ENCODE measurements at regions not wholly inside any gene's neighbourhood (a gene's known extent, or its start where the extent isn't known, plus 50 kb on each side); places are given as distances from the start of the nearest gene placed in this dataset.

DNA sequence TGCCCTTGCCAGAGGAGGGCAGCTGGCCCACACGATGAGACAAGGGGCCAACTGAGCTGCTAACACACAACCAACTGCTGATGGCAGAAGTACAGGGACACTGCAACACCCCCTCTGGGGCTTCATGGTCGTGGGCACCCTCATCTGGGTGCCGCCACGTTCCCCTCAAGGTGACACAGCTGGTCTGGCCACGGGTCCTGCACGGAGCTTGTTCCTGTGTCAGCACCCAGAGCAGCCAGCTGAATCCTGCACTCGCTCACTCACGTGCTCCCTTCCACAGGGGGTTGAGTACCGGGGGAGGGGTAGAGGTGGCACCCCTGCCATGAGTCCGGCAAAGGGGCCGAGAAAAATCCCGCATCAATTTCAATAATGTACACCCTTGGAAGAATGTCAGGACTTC lies 1319.1 kb downstream of the REEP3 start:
- intact Hi-C loops (cut with DNase I, micrococcal nuclease): no loop called here
- no peaks in the 10 kb centered on the region for H3K36me3 ChIP-seq (ENCODE audit: low read depth)

DNA sequence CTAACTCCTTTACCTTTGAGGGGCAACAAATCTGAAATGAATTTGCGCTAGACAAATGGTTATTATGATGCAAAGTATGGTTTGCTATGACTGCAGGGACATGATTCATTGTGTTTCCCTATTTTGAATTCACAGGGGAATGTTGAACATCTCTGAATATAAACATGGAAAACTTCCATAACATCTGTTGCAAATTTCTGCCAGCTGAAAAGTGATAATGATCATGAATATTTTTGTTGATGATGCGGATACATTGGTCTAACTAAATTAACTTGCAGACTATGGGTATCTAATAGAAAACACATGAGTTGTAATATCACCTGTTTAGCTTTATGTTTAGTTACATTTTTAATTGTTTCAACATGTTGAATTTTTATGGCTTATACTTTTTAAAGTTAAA lies 1325.5 kb downstream of the REEP3 start:
- H3K36me3 ChIP-seq (ENCODE audit: low read depth): no peaks in the 10 kb centered on the region

More for the DNA sequence above, 1319.1 kb downstream of the REEP3 start:
- no peaks in the 10 kb centered on the region for H3K4me1 ChIP-seq (ENCODE audit: low read depth)
- no peaks in the 10 kb centered on the region for H3K9me3 ChIP-seq
- peak in 1 of 3 donors; percentile 25 for DNase-seq
- no peak overlapping the region for H3K4me3 ChIP-seq
- TF ChIP-seq, protein P1, sequence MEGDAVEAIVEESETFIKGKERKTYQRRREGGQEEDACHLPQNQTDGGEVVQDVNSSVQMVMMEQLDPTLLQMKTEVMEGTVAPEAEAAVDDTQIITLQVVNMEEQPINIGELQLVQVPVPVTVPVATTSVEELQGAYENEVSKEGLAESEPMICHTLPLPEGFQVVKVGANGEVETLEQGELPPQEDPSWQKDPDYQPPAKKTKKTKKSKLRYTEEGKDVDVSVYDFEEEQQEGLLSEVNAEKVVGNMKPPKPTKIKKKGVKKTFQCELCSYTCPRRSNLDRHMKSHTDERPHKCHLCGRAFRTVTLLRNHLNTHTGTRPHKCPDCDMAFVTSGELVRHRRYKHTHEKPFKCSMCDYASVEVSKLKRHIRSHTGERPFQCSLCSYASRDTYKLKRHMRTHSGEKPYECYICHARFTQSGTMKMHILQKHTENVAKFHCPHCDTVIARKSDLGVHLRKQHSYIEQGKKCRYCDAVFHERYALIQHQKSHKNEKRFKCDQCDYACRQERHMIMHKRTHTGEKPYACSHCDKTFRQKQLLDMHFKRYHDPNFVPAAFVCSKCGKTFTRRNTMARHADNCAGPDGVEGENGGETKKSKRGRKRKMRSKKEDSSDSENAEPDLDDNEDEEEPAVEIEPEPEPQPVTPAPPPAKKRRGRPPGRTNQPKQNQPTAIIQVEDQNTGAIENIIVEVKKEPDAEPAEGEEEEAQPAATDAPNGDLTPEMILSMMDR (IDR thresholded peaks at IDR 0.05): no peak
- ATAC-seq: no peak

DNA sequence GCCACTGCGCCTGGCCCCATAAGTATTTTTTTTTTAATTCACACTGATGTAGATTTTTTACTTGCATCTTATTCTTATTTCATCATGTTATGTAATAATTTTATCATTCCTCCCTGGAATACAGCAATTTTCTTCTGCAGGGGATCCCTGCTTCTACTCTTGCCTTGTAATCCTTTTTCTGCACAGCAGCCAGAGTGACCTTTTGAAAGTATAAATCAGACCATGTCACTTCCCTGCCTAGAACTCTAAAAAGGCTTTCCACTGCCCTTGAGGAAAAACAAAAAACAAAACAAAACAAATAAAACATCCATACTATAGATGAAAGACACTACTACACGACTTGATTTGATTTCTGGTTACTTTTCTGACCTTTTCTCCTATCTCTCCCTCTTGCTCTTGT lies 1334.7 kb downstream of the REEP3 start:
- TF ChIP-seq, protein P1 (IDR thresholded peaks at IDR 0.05): no peak
- H3K9me3 ChIP-seq: no peaks in the 10 kb centered on the region
- no peaks in the 10 kb centered on the region for H3K4me1 ChIP-seq (ENCODE audit: low read depth)
- no peak overlapping the region for H3K4me3 ChIP-seq
- DNase-seq (no peak), ATAC-seq (no peak)
- no peaks in the 10 kb centered on the region for H3K36me3 ChIP-seq (ENCODE audit: low read depth)
- intact Hi-C loops (cut with DNase I, micrococcal nuclease): no loop called here

More for the DNA sequence above, 1325.5 kb downstream of the REEP3 start:
- ATAC-seq: no peak
- no peaks in the 10 kb centered on the region for H3K4me1 ChIP-seq (ENCODE audit: low read depth)
- TF ChIP-seq, protein P1 (IDR thresholded peaks at IDR 0.05): no peak
- intact Hi-C loops (cut with DNase I, micrococcal nuclease): no loop called here
- H3K9me3 ChIP-seq: no peaks in the 10 kb centered on the region
- DNase-seq: no peak
- no peak overlapping the region for H3K4me3 ChIP-seq

DNA sequence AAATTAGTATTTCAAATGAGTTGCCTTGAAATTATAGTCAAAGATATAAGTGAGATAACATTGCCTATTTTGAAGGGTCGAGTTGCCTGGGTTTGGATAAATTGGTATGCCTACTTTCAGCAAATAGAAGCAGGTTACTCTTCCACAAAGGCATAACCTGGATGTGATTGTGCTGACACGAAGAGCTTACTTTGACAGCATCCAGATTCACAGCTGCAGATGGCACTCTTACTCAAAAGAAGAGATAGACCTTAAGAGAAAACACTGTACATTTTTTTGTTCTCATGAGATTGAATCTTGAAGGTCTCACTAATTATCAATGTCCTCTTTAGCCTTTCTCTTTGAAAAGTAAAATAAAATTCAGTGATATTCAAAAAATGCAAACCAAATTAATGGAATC lies 1338.7 kb downstream of the REEP3 start:
- ATAC-seq: no peak
- intact Hi-C loops (cut with DNase I, micrococcal nuclease): no loop called here
- Histone ChIP-seq H3K36me3 (ENCODE audit: low read depth) (no peaks in the 10 kb centered on the region), H3K9me3 (no peaks in the 10 kb centered on the region), H3K4me1 (ENCODE audit: low read depth) (no peaks in the 10 kb centered on the region), H3K4me3 (no peak overlapping the region)
- no peak for DNase-seq
- TF ChIP-seq, protein P1 (IDR thresholded peaks at IDR 0.05): no peak

DNA sequence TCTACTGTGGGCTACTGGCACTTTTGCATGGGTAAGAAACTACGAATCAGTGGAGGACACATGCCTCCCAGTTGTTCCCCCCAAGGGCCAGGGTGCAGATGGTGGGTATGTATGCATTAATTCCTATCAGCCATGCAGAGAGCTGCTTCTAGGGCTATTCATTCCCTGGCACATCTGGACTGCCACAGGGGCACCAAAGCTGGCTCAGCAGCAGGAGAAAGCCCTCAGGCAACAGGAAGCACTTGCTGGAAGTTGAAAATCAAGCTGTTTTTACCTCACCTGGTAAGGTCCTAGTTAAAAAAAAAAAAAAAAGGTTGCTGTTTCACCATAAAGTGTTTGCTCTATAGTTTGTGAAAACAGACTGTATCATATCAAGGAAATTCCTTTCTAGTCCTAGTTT lies 1342.6 kb downstream of the REEP3 start:
- H3K4me1 ChIP-seq (ENCODE audit: low read depth): no peaks in the 10 kb centered on the region
- no peak for DNase-seq
- TF ChIP-seq, protein P1 (IDR thresholded peaks at IDR 0.05): no peak
- H3K9me3 ChIP-seq: no peaks in the 10 kb centered on the region
- intact Hi-C loops (cut with DNase I, micrococcal nuclease): no loop called here
- ATAC-seq: no peak
- H3K36me3 ChIP-seq (ENCODE audit: low read depth): no peaks in the 10 kb centered on the region
- no peak overlapping the region for H3K4me3 ChIP-seq

DNA sequence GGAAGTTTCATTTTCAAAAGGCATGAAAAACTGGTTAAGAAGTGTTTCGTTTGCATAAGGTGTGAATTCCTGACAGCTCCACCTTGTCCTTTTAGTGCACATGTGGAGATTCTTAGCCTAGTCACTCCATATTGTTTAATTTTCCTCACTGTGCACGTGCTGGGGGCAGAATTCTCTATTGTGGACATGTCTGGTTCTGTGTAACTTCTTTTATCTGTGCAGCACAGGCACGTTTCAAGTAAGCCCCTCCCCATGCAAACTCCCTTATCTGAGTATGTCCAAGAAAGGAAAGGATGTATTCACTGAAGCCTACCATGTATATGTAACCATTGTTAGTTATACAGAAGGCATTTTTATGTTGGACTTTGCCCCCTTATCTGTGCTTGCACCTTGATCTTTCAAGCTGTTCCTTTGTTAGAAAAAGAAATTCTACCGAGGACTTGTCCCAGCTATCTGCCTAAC lies 1346.3 kb downstream of the REEP3 start:
- intact Hi-C loops (cut with DNase I, micrococcal nuclease): no loop called here
- DNase-seq (peak in 1 of 3 donors; percentile 26), ATAC-seq (peak; percentile 78)

More for the DNA sequence above, 1346.3 kb downstream of the REEP3 start:
- Histone ChIP-seq H3K36me3 (ENCODE audit: low read depth) (no peaks in the 10 kb centered on the region), H3K4me1 (ENCODE audit: low read depth) (no peaks in the 10 kb centered on the region), H3K4me3 (no peak overlapping the region), H3K9me3 (no peaks in the 10 kb centered on the region)
- TF ChIP-seq, protein P1 (IDR thresholded peaks at IDR 0.05): no peak
